ENCODE measurements at regions not wholly inside any gene's neighbourhood (a gene's known extent, or its start where the extent isn't known, plus 50 kb on each side); places are given as distances from the start of the nearest gene placed in this dataset.

DNA sequence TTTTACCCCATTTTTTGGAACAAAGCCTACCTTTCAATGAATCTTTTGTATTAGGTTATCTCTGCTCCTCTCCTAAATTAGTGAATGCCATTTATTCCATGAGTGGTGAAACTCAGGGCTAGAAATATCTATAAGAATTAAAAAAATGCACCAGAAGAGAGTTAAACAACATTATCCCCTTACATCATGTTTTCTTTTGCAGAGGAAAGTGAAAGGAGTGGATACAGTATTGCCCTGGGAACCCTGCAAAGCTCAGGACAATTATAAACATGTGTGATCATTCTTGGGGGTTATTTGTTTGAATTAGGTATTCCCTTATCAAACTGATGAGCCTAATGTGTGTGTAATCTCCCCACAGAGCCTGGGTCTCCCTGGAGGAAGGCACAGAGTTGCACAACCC is 559.2 kb downstream of the RNF144A start:
- no peak for DNase-seq

DNA sequence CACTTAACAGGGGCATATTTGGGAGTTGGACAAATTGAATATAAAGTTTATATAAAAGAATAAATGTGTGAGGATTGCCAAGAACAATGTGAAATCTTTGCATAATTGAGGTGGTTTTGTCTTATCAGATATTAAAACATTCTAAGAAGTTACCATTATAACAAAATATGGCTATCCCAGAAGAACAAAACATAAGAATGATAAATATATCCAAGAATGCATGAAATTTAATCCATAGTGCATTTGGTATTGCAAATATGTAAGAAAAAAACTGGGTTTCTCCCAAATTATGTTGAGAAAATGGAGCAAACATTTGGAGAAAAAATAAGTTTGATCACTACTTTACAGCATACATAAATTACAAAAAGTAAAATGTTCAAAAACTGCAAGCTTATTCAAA is 562.4 kb downstream of the RNF144A start:
- no peak for DNase-seq

DNA sequence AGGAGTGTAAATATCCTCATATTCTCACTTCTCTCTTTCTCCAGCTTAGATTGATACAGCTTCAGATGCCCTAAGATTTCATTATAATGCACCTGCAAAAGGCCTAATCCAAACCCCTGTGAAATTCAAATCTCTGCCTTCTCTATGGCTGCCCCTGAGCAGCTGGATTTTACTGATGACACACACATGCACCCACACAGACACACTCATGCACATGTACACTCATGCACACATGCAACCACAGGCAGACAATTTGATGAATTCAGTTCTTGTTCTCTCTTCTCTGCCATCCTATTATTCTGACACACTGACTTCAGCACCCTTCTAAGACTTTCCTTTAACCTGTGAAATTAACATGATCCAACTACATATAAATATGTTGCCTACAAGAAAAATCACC is 563.2 kb downstream of the RNF144A start:
- DNase-seq, result no peak

DNA sequence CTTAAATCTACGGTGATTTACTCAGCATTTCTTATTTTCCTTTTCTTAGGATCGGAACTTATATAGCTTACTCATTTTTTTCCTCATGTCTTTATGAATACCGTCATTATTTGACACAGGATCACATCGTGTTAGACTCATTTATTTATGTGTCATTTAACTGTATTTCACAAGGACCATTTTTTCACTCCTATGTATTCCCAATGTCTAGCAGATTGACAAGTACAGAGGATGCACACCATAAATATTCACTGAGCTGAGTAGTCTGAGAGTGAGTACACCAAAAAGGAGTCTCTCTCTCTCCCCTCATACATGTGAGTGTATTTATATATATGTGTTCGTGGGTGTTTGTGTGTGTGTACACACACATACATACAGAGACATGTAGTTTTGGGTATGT is 573.5 kb downstream of the RNF144A start:
- DNase-seq, result no peak

DNA sequence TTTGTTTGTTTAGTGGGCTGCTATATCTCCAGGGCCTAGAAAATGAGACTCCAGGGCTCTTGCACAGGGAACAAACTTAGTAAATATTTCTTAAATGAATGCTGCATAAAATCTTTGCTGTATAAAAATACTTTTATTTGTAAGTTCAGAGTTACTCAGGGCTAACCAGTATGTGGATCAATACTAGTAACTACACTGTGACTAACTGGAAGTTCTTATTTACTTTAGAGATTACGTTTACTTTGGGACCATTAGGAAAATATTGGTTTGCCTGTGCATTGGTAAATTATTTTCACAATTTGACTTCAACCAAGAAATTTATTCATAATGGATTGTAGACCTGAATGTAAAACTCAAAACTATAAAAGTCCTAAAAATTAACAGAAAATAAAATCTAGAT is 575.5 kb downstream of the RNF144A start:
- DNase-seq, result no peak

DNA sequence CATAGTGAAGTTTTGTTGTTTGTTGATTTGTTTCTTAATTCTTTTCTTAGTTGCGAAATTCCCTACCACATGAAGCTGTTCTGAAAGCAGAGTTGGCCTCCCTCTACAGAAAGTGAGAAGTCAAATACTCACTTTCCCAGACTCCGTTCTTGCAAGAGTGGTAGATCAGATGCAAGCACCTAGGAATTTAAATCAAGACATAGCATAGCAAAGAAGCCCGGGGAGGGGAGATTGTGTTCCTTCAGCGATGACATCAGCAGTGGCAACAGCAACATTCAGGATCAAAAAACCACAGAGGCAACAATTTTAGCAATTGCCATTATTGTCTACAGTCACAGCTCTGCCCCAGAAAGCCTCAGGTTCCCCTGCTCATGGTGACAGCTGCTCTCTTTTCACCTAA is 580.0 kb downstream of the RNF144A start:
- DNase-seq, result no peak

DNA sequence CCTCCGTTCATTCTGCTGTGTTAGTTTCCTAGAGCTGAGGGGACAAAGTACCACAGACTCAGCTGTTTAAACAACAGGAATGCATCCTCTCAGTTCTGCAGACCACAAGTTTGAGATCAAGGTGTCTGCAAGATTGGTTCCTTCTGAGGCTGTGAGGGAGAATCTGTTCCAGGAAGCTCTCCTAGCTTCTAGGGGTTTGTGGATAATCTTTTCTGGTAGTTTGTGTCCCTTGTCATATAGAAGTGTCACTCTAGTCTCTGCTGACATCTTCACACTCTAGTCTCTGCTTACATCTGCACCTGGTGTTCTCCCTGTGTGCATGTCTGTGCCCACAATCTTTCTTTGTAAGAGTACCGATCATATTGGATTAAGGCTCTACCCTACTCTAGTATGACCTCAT is 581.8 kb downstream of the RNF144A start:
- no peak for DNase-seq

DNA sequence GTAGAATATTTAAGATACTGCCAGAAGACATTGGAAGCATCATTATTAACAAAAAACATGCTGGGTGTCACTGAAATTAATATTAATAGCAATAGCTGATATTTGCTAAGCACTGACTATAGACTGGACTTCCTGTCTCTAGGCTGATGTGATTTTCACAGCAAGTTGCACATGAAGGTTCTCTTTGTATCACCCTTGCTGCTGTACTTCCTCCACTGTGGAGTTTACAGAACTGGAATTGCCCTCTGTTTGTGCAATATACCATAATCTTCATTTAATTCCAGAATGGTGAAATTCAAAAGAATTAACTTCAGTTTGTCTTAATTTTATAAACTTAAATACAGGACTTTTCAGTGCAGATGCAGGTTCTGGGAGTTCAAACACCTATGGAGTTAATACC is 585.1 kb downstream of the RNF144A start:
- no peak for DNase-seq

DNA sequence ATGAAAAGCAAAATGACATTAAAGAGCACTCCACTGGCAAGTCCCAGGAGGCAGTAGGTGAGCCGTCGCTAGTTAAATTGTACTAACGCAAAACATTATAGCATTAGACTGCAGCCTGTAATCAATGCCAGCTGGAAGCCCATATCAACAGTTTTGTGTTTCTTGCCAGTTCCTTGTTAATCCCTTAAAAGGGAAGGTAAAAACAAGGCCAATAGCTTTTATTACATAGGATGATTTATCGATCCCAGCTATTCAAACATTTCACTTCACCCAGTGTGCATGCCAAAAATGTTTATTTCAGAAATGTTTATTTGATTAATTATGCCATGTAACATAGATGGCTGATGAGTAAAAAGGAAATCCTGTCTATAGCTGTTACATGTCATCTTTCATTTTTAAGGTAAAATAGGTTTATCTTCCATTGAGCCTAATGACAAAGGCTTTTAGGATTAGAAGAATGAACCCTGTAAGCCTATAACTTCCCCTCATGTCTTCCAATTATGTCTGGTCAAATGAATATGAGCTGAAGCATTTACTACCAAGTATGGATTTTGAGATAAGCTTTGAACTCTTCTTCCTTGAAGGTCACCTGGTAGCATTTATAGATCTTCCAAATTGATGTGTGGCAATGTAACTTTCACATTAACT is 591.2 kb downstream of the RNF144A start:
- no peak for DNase-seq

DNA sequence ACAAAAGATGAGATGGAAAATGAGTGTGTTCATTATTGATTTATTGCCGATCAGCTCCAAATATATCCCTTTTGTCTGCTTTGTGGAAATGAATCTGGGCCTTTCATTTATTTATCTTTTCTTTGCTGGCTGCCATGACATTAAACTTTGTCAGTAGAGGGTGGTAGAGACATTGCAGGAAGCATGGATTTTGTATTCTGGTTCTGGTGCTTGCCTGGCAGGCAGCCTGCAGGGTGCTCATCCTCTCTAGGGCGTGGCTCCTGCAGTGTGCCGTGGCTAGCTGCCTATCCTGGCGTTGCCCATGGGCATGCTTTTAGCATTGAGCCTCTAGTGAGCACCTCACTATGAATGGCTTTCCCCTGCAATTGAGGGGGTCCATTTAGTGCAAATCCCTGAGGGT is 593.1 kb downstream of the RNF144A start:
- DNase-seq, result no peak

DNA sequence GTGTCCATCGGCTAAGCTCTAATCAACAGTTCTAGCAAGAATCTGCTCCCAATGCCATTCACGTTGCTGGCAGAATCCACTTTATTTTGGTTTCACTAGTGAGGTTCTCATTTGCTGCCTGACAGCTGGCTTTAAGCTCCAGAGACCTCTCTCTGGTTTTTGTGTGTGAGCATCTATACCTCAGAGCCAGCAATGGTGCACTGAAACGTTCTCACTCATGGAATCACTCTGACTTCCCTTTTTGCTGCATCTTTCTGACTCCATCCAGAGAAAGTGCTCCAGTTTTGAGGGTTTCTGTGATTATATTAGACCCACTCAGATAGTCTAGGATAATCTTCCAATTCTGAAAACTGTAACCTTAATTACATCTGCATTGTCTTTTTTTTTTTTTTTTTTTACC is 596.6 kb downstream of the RNF144A start:
- DNase-seq, result no peak

DNA sequence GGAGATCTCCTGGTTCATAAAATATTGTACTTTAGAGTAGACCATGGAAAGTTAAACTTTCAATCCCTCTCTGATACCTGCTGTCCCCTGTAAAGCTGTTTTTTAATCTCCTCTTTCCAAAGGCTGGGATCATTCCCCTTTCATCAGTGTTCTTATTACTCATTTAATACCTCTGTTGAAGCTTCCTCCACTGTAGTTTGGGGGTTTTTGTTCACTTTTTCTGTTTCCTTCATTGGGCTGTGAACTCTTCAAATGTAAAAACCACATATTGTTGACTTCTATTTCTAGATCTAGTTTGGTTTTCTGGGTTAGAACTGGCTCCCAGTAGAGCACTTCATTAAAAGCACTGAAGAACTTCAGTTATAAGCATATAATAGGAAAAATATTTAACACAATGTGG is 598.1 kb downstream of the RNF144A start:
- no peak for DNase-seq

DNA sequence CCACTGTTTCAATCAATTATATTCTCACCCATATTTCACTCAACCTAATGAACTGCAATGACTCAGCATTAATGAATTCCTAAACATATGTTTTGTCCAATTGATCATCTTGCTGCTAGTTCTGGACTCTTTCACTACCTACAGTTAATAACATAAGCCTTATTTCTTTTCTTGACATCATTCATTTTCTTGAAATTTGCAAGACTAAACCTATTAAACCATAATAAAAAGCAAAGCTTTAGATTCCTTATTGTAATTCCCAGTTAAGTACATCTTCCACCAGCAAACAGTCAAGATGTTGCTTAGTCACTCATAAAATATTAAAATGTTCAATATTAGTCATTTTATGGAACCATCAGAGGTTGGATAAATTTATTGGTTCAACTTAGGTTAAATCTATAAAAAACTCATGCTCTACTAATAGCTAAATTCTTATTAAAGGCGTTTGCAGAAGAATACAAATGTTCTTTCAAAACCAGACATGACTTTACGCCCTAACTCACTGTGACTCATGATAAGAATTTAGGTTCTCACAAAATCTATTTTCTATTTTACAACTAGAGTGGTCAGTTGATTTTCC is 599.4 kb downstream of the RNF144A start:
- no peak for DNase-seq

DNA sequence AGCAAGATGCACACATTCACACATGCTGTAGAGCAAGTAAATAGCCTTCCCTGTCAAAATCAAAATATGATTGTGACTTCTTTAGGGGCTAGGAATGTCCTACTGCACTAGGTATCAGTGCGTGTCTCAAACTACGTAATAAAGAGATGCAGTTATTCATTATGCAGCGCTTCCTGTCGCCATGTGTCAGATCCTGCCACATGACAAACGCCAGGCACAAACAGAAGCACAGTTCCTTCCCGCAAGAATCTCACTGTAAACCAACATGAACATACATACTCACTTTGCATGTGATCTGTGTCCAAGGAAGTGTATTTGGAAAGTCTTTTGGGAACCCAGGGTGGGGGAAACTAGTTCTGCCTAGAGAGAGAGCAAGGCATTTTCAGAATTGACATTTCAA is 599.9 kb downstream of the RNF144A start:
- no peak for DNase-seq

DNA sequence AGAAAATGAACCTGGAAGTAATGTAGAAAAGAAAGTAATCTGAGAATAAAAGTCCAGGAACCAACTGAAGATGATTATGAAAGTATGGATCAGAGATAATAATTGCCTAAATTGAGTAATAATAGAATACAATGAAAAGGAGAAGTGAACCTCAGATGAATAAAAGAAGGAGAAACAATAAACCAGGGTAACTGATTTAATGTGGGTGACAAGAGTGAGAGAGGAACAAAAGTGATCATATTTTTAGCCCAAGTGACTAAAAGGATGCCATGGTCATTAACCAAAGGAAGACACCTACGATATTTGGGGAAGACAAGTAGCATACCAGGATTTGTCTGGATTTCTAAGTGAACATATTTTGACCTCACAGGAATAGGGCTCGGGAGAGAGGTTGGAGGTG is 600.6 kb downstream of the RNF144A start:
- no peak for DNase-seq

DNA sequence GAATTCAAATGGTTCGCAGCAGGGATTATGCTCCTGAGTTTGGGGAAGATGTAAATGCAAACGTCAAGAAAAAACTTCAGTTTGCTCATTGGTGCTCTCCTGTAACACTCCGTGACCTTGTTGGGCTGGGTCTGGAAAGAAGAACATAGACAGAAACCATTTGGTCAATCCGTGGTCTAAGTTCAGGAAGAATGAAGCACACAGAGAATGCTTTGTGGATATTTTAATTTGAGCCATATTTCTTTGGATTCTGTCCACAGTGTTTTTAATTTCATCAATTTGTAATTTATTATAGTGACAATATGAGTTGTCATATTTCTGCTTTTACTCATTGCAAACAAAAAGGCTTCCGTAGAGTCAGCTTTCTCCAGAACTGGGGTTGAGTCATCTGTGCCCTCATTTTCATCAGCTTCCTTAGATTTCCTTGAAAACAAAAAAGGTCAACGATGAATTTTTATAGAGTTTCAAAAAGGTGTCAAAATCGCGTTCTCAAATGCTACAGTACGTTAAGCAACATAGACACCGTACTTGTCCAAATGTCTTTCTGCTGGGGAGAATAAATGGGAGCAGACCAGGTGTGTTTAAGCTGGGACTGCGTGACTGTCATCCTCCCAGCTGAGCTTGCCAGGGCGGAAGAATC is 606.4 kb downstream of the RNF144A start:
- no peak for DNase-seq

DNA sequence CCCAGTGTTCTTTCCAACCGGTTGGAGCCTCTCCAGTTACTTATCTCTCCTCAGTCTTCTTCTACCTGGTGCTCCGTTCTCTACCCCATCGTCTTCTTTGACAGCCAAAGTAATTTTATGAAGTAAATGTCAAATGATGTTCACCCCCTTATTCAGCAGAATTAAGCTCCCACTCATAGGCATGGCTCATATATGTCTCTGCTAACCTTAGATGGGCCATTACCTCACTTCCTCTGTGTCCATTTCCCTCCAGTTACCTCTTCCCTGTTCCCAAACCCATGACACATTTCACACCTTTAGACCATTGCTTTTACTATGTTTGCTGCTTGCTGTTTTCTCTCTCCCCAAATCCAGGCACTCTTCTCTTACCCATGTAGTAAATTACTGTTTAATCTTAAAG is 607.0 kb downstream of the RNF144A start:
- DNase-seq, result no peak

DNA sequence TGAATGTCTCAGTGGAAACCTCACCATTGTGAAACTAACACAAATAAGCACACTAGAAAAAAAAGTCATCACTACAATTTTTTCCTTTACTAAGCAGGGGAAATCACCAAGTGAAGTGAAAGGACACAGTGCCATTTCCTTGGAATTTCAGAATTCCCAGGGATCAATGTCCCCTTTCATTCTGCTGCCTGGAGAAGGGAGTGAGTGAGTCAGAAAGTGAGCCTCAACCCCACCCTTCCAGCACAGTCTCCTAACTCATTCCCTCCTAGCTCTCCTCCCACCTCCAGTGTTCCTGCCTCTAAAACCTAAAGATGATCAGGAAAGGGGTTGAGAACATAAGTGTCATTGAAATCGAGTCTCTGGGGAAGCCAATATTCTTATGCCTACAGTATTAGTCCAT is 608.5 kb downstream of the RNF144A start:
- DNase-seq, result no peak

DNA sequence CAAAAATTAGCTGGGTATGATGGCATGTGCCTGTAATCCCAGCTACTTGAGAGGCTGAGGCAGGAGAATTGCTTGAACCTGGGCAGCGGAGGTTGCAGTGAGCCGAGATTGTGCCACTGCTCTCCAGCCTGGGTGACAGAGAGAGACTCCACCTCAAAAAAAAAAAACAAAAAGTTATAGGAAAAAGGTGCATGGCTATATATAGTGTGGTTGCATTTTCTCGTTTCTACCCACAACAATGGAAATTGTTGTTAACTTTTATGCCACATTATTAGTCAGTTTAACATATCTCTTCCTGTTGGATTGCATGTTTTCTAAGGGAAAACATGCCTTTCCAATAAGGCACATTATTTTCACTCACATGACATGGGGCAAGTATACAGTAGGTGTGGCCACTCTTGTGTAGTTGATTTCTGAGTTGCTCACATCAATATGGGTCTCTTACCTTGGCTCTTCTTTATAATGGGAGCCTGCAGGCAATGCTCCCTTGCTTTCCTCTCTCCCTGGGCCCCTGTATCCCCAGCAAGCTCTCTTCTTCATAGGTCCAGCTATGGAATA is 610.0 kb downstream of the RNF144A start:
- no peak for DNase-seq

DNA sequence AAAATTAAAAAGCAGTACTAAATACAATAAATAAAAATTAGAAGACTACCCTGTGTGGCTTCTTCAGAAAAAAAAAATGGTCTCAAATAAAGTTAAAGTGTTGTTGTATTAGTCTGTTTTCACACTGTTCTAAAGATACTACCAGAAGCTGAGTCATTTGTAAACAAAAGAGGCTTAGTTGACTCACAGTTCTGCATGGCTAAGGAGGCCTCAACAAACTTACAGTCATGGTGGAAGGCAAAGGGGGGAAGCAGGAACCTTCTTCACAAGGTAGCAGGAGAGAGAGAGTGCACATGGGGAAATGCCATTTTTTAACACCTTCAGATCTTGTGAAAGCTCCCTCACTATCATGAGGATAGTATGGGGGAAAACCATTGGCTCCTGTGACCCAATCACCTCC is 612.8 kb downstream of the RNF144A start:
- DNase-seq, result no peak

DNA sequence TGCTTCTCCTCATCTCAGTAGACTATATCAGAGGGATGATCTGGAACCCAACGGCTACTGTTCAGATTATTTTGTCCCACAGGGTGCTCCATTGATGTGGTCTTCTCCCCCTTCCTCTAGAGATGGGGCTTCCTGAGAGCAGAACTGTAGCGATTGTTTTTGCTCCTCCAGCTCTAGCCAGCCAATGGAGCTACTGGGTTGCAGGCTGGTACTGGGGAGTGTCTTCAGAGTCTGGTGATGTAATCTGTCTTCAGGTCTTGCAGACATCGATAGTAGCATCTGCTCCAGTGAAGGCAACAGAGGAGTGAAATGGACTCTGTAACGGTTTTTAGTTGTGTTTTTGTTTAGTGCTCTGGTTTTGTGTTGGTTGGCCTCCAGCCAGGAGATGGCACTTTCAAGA is 621.9 kb downstream of the RNF144A start:
- no peak for DNase-seq

DNA sequence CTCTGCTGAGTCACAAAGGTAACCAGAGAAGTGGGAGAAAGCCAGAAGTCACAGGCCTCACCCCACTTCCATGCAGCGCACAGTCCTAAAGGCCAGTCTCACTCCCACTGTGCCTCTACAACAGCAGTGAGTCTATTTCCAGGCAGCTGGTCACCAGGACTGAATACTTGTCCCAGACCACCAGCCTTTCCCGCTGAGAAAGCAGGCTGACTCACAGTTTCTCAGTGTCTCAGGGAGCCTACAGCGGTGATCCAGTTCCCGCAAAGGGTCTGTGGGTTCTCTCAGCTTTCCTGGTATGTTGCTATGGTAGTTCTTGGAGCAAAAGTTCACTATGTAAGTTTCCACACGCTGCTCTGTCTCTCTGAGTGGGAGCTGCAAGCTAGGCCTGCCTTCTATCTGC is 622.5 kb downstream of the RNF144A start:
- DNase-seq, result no peak

DNA sequence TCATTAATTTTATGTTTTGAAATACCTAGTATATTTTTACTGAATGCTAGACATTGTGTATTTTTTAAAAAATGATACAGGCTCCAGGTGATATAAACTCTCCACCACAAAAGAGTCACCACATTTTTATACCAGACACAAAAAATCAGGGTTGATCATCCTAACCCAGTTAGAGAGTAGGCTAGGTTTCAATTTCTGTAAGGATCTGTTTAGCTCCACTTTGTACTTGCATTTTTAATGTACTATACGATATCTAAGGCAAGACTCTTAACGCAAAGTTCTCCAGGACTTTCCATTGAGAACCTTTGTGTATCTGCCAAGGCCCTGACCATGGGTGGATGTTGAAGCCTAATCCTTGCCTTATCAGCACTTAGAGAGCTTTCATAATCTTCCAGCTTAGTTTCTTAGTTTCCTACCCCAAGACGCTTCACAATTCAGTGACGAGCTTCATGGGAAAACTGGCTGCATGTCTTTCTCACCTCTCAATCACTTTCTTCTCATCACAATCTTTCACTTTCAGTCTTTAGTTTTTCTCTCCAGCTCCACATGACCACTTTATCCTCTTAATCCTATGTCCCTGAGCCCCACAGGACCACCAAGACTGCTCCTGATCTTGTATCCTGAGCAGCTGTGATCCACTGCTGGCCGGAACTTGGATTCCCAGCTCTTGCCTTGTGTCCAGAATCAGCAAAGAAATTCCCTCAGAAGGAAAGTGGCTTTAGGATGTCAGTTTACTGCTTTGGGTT is 635.8 kb downstream of the RNF144A start:
- DNase-seq, result no peak

DNA sequence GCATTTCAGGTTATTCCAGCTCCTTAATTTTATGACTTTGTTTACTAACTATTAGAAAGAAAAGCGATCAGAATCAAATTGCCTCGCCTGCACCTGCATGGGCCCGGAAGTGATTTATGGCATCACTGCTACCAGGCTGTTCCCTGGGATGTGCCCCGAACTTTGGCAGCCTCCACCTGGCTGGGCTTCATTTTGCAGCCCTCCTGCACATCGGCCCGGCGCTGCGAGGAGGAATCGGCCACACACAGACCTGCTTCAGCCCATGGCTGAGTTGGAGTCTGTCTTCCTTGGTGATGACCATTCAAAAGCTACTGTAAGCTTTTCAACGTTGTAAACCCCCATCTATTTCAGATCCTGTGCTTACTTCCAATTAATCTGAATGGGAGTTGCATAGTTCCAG is 638.0 kb downstream of the RNF144A start:
- DNase-seq, result no peak
